ENCODE measurements at regions not wholly inside any gene's neighbourhood (a gene's known extent, or its start where the extent isn't known, plus 50 kb on each side); places are given as distances from the start of the nearest gene placed in this dataset.

DNA sequence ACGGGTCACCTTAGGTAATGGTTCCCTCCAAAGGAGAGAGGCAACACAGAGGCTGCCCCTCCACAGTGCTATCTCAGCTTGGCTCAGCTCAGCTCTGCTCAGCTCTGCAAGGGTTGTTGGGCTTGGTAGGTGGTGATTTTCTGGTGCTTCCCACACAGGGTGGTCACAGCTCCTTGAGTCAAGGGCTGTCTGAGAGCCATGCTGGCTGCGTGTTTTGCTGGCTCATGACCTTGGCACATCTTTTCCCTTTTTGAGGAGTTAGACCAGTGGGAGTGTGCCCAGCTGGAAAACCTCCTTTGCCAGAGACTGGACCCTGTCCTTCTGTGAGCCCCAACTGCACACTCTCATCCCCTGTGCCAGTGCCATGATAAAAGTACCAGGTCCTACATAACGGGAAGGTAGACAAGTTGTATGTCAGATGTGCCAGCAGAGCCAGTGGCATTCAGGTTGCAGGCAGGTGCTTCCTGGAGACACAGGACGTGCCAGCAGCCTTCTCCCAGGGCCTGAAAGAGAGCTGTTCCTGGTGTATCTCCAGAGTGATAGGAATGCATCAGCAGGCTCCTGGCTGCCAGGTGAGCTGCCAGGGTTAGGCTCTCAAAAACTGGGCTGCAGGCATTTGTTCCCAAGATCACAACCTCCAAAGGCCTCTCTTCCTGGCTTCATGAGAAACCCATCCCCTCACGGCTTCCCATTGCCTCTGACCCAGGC lies 118.6 kb upstream of the CXCL14 start:
- H3K36me3 ChIP-seq: no peaks in the 10 kb centered on the region
- no peak overlapping the region for H3K4me3 ChIP-seq
- peak; percentile 84 for DNase-seq (ENCODE audit: extremely low spot score)
- intact Hi-C loops (cut with DNase I): no loop called here
- no peak for TF ChIP-seq EP300 (IDR thresholded peaks at IDR 0.05)
- TF ChIP-seq, protein P1, sequence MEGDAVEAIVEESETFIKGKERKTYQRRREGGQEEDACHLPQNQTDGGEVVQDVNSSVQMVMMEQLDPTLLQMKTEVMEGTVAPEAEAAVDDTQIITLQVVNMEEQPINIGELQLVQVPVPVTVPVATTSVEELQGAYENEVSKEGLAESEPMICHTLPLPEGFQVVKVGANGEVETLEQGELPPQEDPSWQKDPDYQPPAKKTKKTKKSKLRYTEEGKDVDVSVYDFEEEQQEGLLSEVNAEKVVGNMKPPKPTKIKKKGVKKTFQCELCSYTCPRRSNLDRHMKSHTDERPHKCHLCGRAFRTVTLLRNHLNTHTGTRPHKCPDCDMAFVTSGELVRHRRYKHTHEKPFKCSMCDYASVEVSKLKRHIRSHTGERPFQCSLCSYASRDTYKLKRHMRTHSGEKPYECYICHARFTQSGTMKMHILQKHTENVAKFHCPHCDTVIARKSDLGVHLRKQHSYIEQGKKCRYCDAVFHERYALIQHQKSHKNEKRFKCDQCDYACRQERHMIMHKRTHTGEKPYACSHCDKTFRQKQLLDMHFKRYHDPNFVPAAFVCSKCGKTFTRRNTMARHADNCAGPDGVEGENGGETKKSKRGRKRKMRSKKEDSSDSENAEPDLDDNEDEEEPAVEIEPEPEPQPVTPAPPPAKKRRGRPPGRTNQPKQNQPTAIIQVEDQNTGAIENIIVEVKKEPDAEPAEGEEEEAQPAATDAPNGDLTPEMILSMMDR (IDR thresholded peaks at IDR 0.05): no peak
- H3K27ac ChIP-seq (replicated peaks in 1 of 4): no peak overlapping the region
- peaks cover 0 to 4% (median 0%) of the 10 kb centered on the region in 4 donors for H3K27me3 ChIP-seq
- H3K9me3 ChIP-seq: no peaks in the 10 kb centered on the region
- no peaks in the 10 kb centered on the region for H3K4me1 ChIP-seq
- 87% methylated on average over 4 of the region's 5 CpGs for WGBS

DNA sequence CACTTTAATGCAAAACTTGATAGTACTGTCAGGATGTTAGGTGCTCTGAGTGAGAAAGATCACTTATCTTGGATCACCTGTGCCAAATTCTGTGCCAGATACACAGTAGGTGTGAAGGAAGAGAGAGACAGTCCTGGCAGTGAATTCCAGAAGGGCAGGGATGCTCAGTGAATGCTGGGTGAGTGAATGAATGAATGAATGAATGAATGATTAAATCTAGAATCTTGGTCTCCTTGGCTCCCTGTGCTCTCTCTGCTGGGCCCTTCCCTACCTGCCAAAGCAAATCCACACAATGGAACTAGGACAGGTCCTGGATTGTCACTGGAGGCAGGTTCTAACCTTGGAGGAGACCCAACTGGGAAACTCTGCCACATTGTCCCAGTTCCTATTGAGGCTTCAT lies 117.5 kb upstream of the CXCL14 start:
- H3K4me3 ChIP-seq: no peak overlapping the region
- H3K27ac ChIP-seq (replicated peaks in 1 of 4): no peak overlapping the region
- peaks cover 0 to 4% (median 0%) of the 10 kb centered on the region in 4 donors for H3K27me3 ChIP-seq
- DNase-seq (ENCODE audit: extremely low spot score): peak; percentile 66
- H3K36me3 ChIP-seq: no peaks in the 10 kb centered on the region
- intact Hi-C loops (cut with DNase I): no loop called here
- H3K9me3 ChIP-seq: no peaks in the 10 kb centered on the region
- TF ChIP-seq EP300 (IDR thresholded peaks at IDR 0.05): no peak
- no peaks in the 10 kb centered on the region for H3K4me1 ChIP-seq

DNA sequence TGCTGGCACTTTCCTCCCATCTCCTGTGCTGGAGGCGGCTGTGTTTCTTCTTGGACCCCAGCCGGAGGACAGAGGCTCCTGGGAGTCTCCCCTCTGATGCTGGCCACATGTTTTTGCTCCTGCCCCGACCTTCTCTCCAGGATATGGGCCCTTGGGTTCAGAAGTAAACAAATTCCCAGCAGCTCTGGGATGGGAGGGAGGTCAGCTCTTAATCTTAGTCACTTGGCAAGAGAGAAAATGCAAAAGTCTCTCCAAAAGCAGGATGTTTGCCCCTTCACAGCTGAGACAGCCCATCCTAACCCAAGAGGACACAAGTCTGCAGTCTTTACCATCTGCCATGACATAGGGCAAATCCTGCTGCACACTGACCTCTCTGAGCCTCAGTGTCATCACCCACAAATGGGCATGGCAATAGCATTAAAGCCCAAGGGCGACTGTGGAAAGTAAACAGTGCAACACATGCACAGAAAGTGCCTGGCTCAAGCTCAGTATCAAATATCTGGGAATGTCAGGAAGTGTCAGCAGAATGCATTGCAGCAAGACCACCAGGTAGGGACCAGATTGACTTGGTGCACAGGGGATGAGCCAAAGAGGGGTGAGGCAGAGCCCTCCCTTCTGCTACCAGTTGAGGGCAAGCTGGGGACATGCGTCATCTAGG lies 117.0 kb upstream of the CXCL14 start:
- DNase-seq (ENCODE audit: extremely low spot score): peak; percentile 83

DNA sequence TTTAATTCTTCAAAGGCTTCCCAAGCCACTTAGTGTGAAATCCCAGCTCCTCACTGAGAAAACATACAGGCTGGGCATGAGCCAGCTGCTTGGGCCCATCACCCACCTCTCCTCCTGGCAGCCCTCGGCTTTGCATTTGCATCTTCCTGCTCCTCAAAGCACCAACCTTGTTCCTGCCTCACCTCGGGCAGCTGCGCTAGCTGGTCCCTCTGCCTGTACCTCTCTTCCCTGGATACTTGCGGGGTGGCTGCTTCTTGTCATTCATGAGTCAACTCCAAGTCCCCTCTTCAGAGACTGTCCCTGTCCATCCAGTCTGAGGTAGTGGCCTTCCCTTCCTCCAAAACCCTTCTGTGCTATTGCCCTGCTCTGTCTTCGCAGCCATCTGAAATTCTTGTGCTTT lies 116.1 kb upstream of the CXCL14 start:
- H3K27me3 ChIP-seq: peaks cover 0 to 18% (median 2%) of the 10 kb centered on the region in 4 donors
- no peak for TF ChIP-seq POLR2AphosphoS5 (IDR thresholded peaks at IDR 0.05)
- TF ChIP-seq, protein P1 (IDR thresholded peaks at IDR 0.05): no peak
- no peak for TF ChIP-seq POLR2A (IDR thresholded peaks at IDR 0.05; ENCODE audit: low read depth)
- no peak for TF ChIP-seq EP300 (IDR thresholded peaks at IDR 0.05)
- DNase-seq (ENCODE audit: extremely low spot score): peak; percentile 88
- H3K9me3 ChIP-seq: no peaks in the 10 kb centered on the region
- H3K4me1 ChIP-seq: no peaks in the 10 kb centered on the region
- intact Hi-C loops (cut with DNase I): no loop called here
- no peak overlapping the region for H3K27ac ChIP-seq (replicated peaks in 1 of 4)
- H3K4me3 ChIP-seq: no peak overlapping the region
- 76% methylated on average over 5 of the region's 5 CpGs for WGBS
- no peaks in the 10 kb centered on the region for H3K36me3 ChIP-seq

More for the DNA sequence above, 117.0 kb upstream of the CXCL14 start:
- H3K27me3 ChIP-seq: peaks cover 0 to 9% (median 2%) of the 10 kb centered on the region in 4 donors
- H3K9me3 ChIP-seq: no peaks in the 10 kb centered on the region
- no peak overlapping the region for H3K27ac ChIP-seq (replicated peaks in 1 of 4)
- no peak for TF ChIP-seq POLR2A (IDR thresholded peaks at IDR 0.05; ENCODE audit: low read depth)
- TF ChIP-seq, protein P1 (IDR thresholded peaks at IDR 0.05): no peak
- no peak for TF ChIP-seq POLR2AphosphoS5 (IDR thresholded peaks at IDR 0.05)
- TF ChIP-seq EP300 (IDR thresholded peaks at IDR 0.05): no peak
- intact Hi-C loops (cut with DNase I): no loop called here
- WGBS: 58% methylated on average over 5 of the region's 5 CpGs
- no peaks in the 10 kb centered on the region for H3K4me1 ChIP-seq
- no peak overlapping the region for H3K4me3 ChIP-seq
- H3K36me3 ChIP-seq: no peaks in the 10 kb centered on the region

DNA sequence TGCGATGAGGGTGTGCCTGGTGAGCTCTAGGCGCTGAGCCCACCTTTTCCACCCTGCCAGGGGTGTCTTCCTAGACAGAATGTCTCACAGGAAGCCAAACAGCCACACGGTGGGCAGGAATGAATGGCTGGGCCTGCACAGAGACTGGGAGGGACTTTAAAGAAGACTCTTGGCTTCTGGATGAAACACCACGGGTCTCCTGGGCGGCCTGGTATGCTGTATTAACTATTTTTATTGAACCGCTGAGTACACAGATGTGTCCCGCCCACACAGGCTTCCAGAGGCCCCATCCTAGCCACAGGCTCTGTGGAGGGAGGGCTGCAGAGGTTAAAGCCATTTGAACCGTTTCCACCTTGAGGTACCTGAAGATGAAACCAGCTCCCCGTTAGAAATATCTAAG lies 115.2 kb upstream of the CXCL14 start:
- Histone ChIP-seq H3K27ac (replicated peaks in 1 of 4) (no peak overlapping the region), H3K36me3 (no peaks in the 10 kb centered on the region), H3K4me1 (no peaks in the 10 kb centered on the region), H3K27me3 (peaks cover 0 to 20% (median 2%) of the 10 kb centered on the region in 4 donors), H3K4me3 (no peak overlapping the region), H3K9me3 (no peaks in the 10 kb centered on the region)
- peak; percentile 62 for DNase-seq (ENCODE audit: extremely low spot score)
- 87% methylated on average over 9 of the region's 9 CpGs for WGBS
- intact Hi-C loops (cut with DNase I): no loop called here
- TF ChIP-seq, protein P1 (IDR thresholded peaks at IDR 0.05): no peak
- TF ChIP-seq POLR2A (IDR thresholded peaks at IDR 0.05; ENCODE audit: low read depth): no peak
